Upper lobe of right lung (tissue), 1 donor: ENCODE measurements at regions not wholly inside any gene's neighbourhood (a gene's known extent, or its start where the extent isn't known, plus 50 kb on each side); places are given as distances from the start of the nearest gene placed in this dataset.

ENCODE experiments used
- ATAC-seq: fragments of 200-7000 bp; cut with Tn5 transposase; one replicate; pipeline ENCODE4 v1.9.1; 2020; ENCODE audit warnings: mild to moderate bottlenecking, moderate library complexity
- DNase-seq: peaks from one replicate; pipeline ENCODE4 v3.0.0-alpha.2; 2020
- H3K27ac ChIP-seq: fragments of 200-600 bp; one replicate; pipeline ENCODE4 v1.8.0; 2022
- H3K27me3 ChIP-seq: fragments of 200-600 bp; one replicate; pipeline ENCODE4 v1.8.0; 2022; ENCODE audit warnings: mild to moderate bottlenecking
- H3K36me3 ChIP-seq: fragments of 200-600 bp; one replicate; pipeline ENCODE4 v1.8.0; 2022
- H3K4me1 ChIP-seq: fragments of 200-600 bp; one replicate; pipeline ENCODE4 v1.8.0; 2022
- H3K4me3 ChIP-seq: fragments of 200-600 bp; one replicate; pipeline ENCODE4 v1.8.0; 2022; ENCODE audit warnings: mild to moderate bottlenecking
- H3K9me3 ChIP-seq: fragments of 200-600 bp; one replicate; pipeline ENCODE4 v1.8.0; 2022
- CTCF ChIP-seq: fragments of 200-600 bp; IDR thresholded peaks from one replicate; pipeline ENCODE4 v1.8.0; 2022; ENCODE audit warnings: antibody characterized with exemption
- intact Hi-C: fragments of 100-400 bp; cut with DNase I; formaldehyde crosslinking; loops from one replicate; pipeline ENCODE4 v1.11.0; 2022
- donor health status: DM: no; HTN: yes; CAD: no; lungs with severe emphysema.

DNA sequence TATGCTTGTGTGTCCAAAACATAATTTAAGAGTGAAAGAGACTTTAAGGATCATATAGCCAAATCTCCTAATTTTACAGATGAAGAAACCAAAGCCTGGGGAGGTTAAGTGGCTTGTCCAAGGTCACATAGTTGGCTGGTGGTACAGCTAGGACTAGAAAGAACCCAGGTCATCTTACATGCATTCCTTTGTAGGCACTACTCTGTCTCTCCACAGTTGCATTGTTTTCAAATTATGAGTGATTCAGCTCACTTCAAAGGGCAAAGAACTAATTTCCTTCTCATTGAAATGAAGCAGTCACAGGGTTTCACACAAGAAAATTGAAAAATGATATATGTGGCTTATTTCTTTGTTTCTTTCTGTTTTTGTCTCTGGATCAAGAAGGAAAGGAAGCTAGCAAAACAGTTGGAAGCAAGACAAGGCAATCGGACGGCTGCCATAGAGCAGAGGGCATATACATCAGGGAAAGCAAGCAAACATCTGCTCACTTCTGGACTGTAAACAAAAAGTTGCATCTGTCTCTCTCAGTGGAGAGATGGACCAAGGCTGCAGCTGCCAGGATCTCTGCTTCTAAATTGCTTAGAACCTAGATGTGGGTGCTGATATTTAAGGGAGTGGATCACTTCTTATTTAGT lies 107.5 kb upstream of the AMOT start:
- no peak for TF ChIP-seq CTCF
- H3K27me3 ChIP-seq, result no peaks in the 10 kb centered on the region
- H3K36me3 ChIP-seq, result no peaks in the 10 kb centered on the region
- no peak overlapping the region for H3K27ac ChIP-seq
- ATAC-seq, result no peak
- H3K4me1 ChIP-seq, result no peaks in the 10 kb centered on the region
- DNase-seq, result no peak
- intact Hi-C loops, result no loop called here
- no peak overlapping the region for H3K4me3 ChIP-seq
- no peaks in the 10 kb centered on the region for H3K9me3 ChIP-seq

DNA sequence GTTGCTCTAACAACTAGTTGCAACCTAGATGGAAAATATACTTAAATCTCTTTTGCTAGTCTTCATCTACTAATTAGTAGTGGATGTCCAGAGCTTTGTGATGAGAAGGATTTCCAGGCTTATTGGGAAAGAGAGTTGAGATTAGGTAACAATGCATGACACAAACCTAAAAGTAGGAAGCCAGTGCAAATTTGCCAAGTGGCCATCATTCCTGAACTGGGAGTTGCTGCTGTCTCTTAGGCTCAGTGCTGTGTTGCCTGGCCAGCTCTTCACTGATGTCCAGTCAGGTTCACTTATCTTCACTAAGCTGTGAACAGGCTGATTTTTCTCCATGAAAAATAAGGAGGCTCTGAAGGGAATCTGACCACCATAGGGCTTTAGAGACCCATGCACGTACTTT lies 105.6 kb upstream of the AMOT start:
- Histone ChIP-seq H3K27me3 (no peaks in the 10 kb centered on the region), H3K4me1 (no peaks in the 10 kb centered on the region), H3K9me3 (no peaks in the 10 kb centered on the region), H3K4me3 (no peak overlapping the region), H3K36me3 (no peaks in the 10 kb centered on the region), H3K27ac (no peak overlapping the region)
- no peak for TF ChIP-seq CTCF
- no peak for ATAC-seq
- DNase-seq, result no peak
- intact Hi-C loops, result no loop called here

DNA sequence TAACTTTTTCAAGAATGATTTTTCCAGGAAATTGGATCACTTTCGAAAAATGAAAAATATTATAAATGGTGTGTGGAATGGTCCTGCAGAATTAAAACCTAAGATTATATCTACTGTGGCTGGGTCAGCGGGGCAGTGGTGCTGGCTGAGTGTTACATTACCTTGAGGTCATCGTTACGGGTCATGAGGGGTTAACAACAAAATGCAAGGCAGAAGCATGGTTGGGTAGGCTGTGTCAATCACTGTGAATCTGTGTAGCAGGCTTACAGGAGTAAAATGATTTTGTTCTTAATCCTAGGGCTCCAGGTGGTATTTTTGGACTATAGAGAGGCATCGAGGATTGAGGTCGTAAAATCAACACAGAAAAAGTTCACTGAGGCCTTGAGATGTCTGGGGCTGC lies 105.2 kb upstream of the AMOT start:
- intact Hi-C loops, result no loop called here
- Histone ChIP-seq H3K27me3 (no peaks in the 10 kb centered on the region), H3K9me3 (no peaks in the 10 kb centered on the region), H3K4me1 (no peaks in the 10 kb centered on the region), H3K4me3 (no peak overlapping the region), H3K36me3 (no peaks in the 10 kb centered on the region), H3K27ac (no peak overlapping the region)
- no peak for ATAC-seq
- no peak for TF ChIP-seq CTCF
- DNase-seq, result no peak

DNA sequence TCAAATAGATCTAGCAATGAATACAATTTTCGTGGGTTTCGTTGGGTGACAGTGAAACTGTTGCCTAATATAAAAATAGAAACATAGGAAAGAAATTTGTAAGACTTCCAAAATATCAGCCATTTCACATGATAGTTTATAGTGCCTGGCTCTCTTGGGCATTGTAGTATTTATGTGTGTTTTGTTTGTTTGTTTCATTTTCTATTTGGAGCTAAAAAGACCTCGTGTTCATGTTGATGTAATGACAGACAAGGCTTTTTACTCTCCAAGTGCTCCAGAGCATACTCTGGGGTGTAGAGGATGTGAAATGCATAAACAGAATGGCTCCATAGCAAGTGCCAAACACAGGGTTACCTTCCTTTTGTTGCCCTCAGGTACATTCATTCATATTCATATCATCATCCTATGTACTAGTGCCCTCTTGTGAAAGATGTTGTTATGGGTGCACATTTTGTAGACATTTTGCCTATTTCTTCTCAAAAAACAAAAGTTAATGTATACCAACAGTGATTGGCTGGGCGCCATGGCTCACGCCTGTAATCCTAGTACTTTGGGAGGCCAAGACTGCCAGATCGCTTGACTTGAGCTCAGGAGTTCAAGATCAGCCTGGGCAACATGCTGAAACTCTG lies 100.7 kb upstream of the AMOT start:
- no peaks in the 10 kb centered on the region for H3K27me3 ChIP-seq
- H3K27ac ChIP-seq, result no peak overlapping the region
- TF ChIP-seq CTCF, result no peak
- no peaks in the 10 kb centered on the region for H3K9me3 ChIP-seq
- H3K4me1 ChIP-seq, result no peaks in the 10 kb centered on the region
- intact Hi-C loops, result no loop called here
- DNase-seq, result no peak
- H3K36me3 ChIP-seq, result no peaks in the 10 kb centered on the region
- ATAC-seq, result no peak
- H3K4me3 ChIP-seq, result no peak overlapping the region

DNA sequence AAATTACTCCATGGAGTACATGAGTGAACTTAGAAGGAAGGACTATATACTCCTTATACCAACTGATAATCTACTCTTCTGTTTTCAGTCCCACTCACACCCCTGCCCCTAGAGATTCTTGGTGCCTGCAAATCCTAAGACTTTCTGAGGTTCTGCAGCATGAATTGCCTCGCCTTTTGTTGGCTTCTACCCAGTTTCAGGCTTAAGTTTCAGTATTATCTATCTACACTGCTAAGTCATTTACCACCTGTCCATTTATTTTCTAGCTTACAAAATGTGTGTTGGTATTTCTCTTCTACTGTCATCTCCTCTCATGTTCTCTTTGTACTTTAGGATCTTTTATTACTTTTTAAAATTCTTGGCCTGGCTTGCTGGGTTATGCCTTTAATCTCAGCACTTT lies 94.4 kb upstream of the AMOT start:
- intact Hi-C loops, result no loop called here
- H3K36me3 ChIP-seq, result no peaks in the 10 kb centered on the region
- no peaks in the 10 kb centered on the region for H3K9me3 ChIP-seq
- DNase-seq, result no peak
- no peak overlapping the region for H3K27ac ChIP-seq
- no peaks in the 10 kb centered on the region for H3K27me3 ChIP-seq
- TF ChIP-seq CTCF, result no peak
- no peak for ATAC-seq
- no peaks in the 10 kb centered on the region for H3K4me1 ChIP-seq
- H3K4me3 ChIP-seq, result no peak overlapping the region

DNA sequence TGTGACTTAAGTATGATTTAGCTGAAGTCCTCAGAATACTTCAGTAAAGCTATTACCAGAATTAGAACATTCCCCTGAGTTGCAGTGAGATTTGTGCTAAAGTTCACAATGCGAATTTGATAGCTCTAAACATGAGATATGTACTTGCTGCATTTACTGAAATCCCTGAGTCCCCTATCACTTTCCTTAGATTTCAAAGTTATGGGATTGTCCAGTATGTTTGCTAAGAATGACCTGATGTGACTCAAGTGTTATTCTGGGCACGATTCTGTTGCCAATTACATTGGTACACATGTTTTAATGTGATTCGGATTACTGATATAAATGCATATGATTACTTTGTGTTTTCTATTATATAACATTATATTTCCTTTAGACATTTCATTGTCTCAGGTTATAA lies 91.3 kb upstream of the AMOT start:
- Histone ChIP-seq H3K36me3 (no peaks in the 10 kb centered on the region), H3K27me3 (no peaks in the 10 kb centered on the region), H3K4me1 (no peaks in the 10 kb centered on the region), H3K27ac (no peak overlapping the region), H3K4me3 (no peak overlapping the region), H3K9me3 (no peaks in the 10 kb centered on the region)
- intact Hi-C loops, result no loop called here
- DNase-seq (no peak), ATAC-seq (no peak)
- TF ChIP-seq CTCF, result no peak
